H1 (cell line): ENCODE measurements at regions not wholly inside any gene's neighbourhood (a gene's known extent, or its start where the extent isn't known, plus 50 kb on each side); places are given as distances from the start of the nearest gene placed in this dataset.

Experiments
- CTCF ChIA-PET: fragments of 300-600 bp; sonication (Branson Sonifier 250); formaldehyde crosslinking; loops from one replicate; lab custom pipeline; 2021; ENCODE audit not compliant: partially characterized antibody; lab: Charles Lee
- POLR2A ChIA-PET: fragments of 300-600 bp; sonication (Branson Sonifier 250); formaldehyde crosslinking; loops from one replicate; lab custom pipeline; 2021; ENCODE audit warnings: inconsistent platforms; ENCODE audit not compliant: partially characterized antibody; lab: Charles Lee
- DNase-seq, 2 experiments: peaks; one replicate each; pipeline versions ENCODE4 v3.0.0 to v3.0.0-alpha.2; 2010 to 2022; ENCODE audit warnings: low spot score in 2 of 2, low read depth in 1 of 2, mixed read lengths in 1 of 2
- FAIRE-seq: peaks from 2 replicates; lab custom pipeline; 2011; peaks lifted over from hg19 to GRCh38; lab: Jason Lieb, UNC
- H2AFZ ChIP-seq: 2 replicates; pipeline ENCODE4 v1.8.1; 2012; ENCODE audit warnings: low read length, inconsistent platforms
- H2AK5ac ChIP-seq: 2 replicates; pipeline ENCODE4 v1.6.1; 2013; ENCODE audit warnings: low read depth, low read length
- H2BK120ac ChIP-seq: replicated peaks from 2 replicates; pipeline ENCODE3; 2013; ENCODE audit warnings: low read depth, low read length, inconsistent platforms
- H2BK12ac ChIP-seq: 2 replicates; pipeline ENCODE4 v1.6.1; 2013; ENCODE audit warnings: low read depth, low read length
- H2BK15ac ChIP-seq: 2 replicates; pipeline ENCODE4 v1.6.1; 2013; ENCODE audit warnings: low read length
- H2BK20ac ChIP-seq: 2 replicates; pipeline ENCODE4 v1.6.1; 2013; ENCODE audit warnings: low read length
- H2BK5ac ChIP-seq: 2 replicates; pipeline ENCODE4 v1.6.1; 2013; ENCODE audit warnings: low read depth, low read length
- H3K14ac ChIP-seq: 2 replicates; pipeline ENCODE4 v1.6.1; 2013; ENCODE audit warnings: inconsistent platforms; ENCODE audit not compliant: insufficient read length
- H3K18ac ChIP-seq: 2 replicates; pipeline ENCODE4 v1.6.1; 2013; ENCODE audit warnings: low read length; ENCODE audit errors: extremely low read depth
- H3K23ac ChIP-seq: 2 replicates; pipeline ENCODE4 v1.6.1; 2013; ENCODE audit warnings: inconsistent platforms; ENCODE audit not compliant: insufficient read length
- H3K23me2 ChIP-seq: 2 replicates; pipeline ENCODE4 v1.6.1; 2013; ENCODE audit warnings: low read depth, low read length
- H3K27ac ChIP-seq: 2 replicates; pipeline ENCODE4 v1.6.1; 2011; ENCODE audit warnings: low read depth, low read length, inconsistent platforms
- H3K27me3 ChIP-seq, 4 experiments: replicated peaks in 1 of 4; 1 replicate in 1 of 4; 2 replicates in 3 of 4; pipeline versions ENCODE4 v1.6.1 to v1.8.1; 2011 to 2013; ENCODE audit warnings: low read length in 3 of 4, mild to moderate bottlenecking in 3 of 4, inconsistent platforms in 2 of 4, mixed read lengths in 2 of 4, moderate library complexity in 1 of 4; ENCODE audit not compliant: control insufficient read depth in 3 of 4, insufficient read depth in 3 of 4; ENCODE audit errors: extremely low read depth in 1 of 4
- H3K36me3 ChIP-seq, 4 experiments: 2 replicates each; pipeline versions ENCODE4 v1.6.1 to v1.8.1; 2011 to 2013; ENCODE audit warnings: mild to moderate bottlenecking in 4 of 4, low read length in 3 of 4, moderate library complexity in 2 of 4, control low read depth in 1 of 4, inconsistent platforms in 1 of 4; ENCODE audit not compliant: insufficient read depth in 4 of 4, control insufficient read depth in 2 of 4
- H3K4ac ChIP-seq: replicated peaks from 2 replicates; pipeline ENCODE3; 2013; ENCODE audit warnings: low read length, low read depth, mixed read lengths, inconsistent platforms; ENCODE audit not compliant: insufficient read length
- H3K4me1 ChIP-seq, 4 experiments: replicated peaks in 1 of 4; 1 replicate in 1 of 4; 2 replicates in 3 of 4; pipeline versions ENCODE4 v1.6.1 to v1.8.1; 2011 to 2013; ENCODE audit warnings: low read length in 3 of 4, inconsistent platforms in 2 of 4, mixed read lengths in 1 of 4; ENCODE audit not compliant: insufficient read depth in 4 of 4, control insufficient read depth in 3 of 4
- H3K4me2 ChIP-seq, 2 experiments: 2 replicates each; pipeline versions ENCODE4 v1.6.1 to v1.8.1; 2011 to 2013; ENCODE audit warnings: low read depth in 2 of 2, low read length in 2 of 2, control low read depth in 1 of 2, inconsistent platforms in 1 of 2, mild to moderate bottlenecking in 1 of 2; ENCODE audit not compliant: insufficient read depth in 1 of 2
- H3K4me3 ChIP-seq, 4 experiments: fragments of 200-600, 300-600 bp in 1 of 4; sonication (generic), shearing (Covaris generic), sonication (Bioruptor Twin) in 1 of 4; 2 replicates each; pipeline versions ENCODE4 v1.5.1 to v1.8.1; 2011 to 2016; ENCODE audit warnings: low read length in 4 of 4, low read depth in 3 of 4, control low read depth in 2 of 4, inconsistent platforms in 2 of 4, mild to moderate bottlenecking in 2 of 4, mixed read lengths in 1 of 4, moderate library complexity in 1 of 4; ENCODE audit not compliant: insufficient read depth in 2 of 4; ENCODE audit errors: extremely low read depth in 1 of 4
- H3K56ac ChIP-seq: replicated peaks from 2 replicates; pipeline ENCODE3; 2013; ENCODE audit warnings: low read depth, mild to moderate bottlenecking, mixed read lengths, low read length, inconsistent platforms; ENCODE audit not compliant: insufficient read length
- H3K79me1 ChIP-seq: 2 replicates; pipeline ENCODE4 v1.6.1; 2013; ENCODE audit warnings: low read depth, low read length, control low read depth
- H3K79me2 ChIP-seq, 2 experiments: 2 replicates each; pipeline versions ENCODE4 v1.6.1 to v1.8.1; 2012 to 2013; ENCODE audit warnings: low read length in 2 of 2, mild to moderate bottlenecking in 2 of 2, inconsistent platforms in 1 of 2; ENCODE audit not compliant: insufficient read depth in 2 of 2, control insufficient read depth in 1 of 2
- H3K9ac ChIP-seq, 4 experiments: replicated peaks in 1 of 4; 1 replicate in 1 of 4; 2 replicates in 3 of 4; pipeline versions ENCODE4 v1.6.1 to v1.8.1; 2011 to 2013; ENCODE audit warnings: low read depth in 3 of 4, low read length in 3 of 4, control low read depth in 2 of 4, mild to moderate bottlenecking in 2 of 4, moderate library complexity in 2 of 4, inconsistent platforms in 1 of 4; ENCODE audit errors: extremely low read depth in 1 of 4
- H3K9me3 ChIP-seq, 2 experiments: 2 replicates each; pipeline versions ENCODE4 v1.6.1 to v1.8.1; 2012 to 2013; ENCODE audit warnings: mild to moderate bottlenecking in 2 of 2, moderate library complexity in 2 of 2, control low read depth in 1 of 2, inconsistent platforms in 1 of 2, low read depth in 1 of 2, low read length in 1 of 2, mixed read lengths in 1 of 2; ENCODE audit not compliant: insufficient read depth in 2 of 2
- H4K20me1 ChIP-seq, 2 experiments: replicated peaks in 1 of 2; 2 replicates each; pipeline versions ENCODE3 to v1.8.1; 2011 to 2013; ENCODE audit warnings: inconsistent platforms in 2 of 2, low read length in 2 of 2, mild to moderate bottlenecking in 1 of 2; ENCODE audit not compliant: insufficient read depth in 2 of 2, control insufficient read depth in 1 of 2
- H4K5ac ChIP-seq: 2 replicates; pipeline ENCODE4 v1.6.1; 2013; ENCODE audit warnings: low read length, low read depth, mixed read lengths, inconsistent platforms; ENCODE audit not compliant: insufficient read length
- H4K8ac ChIP-seq: 2 replicates; pipeline ENCODE4 v1.8.0; 2013; ENCODE audit warnings: mild to moderate bottlenecking, moderate library complexity, low read length, inconsistent platforms; ENCODE audit not compliant: insufficient read depth; ENCODE audit errors: extremely low read depth
- H4K91ac ChIP-seq: replicated peaks from 2 replicates; pipeline ENCODE3; 2013; ENCODE audit warnings: low read length, mixed read lengths, inconsistent platforms; ENCODE audit not compliant: insufficient read length
- ASH2L ChIP-seq: fragments of 200-600, 300-600 bp; sonication (generic); IDR thresholded peaks from one replicate; pipeline ENCODE4 v1.7.1; 2017; ENCODE audit warnings: low read length
- CBX5 ChIP-seq: fragments of 300-800, 300-1000 bp; sonication (generic); IDR thresholded peaks from 2 replicates; pipeline ENCODE4 v1.7.1; 2016; ENCODE audit warnings: antibody characterized with exemption, low read length, low read depth
- CBX8 ChIP-seq: fragments of 300-800, 300-1000 bp; sonication (generic); IDR thresholded peaks from 2 replicates; pipeline ENCODE4 v1.7.1; 2016; ENCODE audit warnings: low read depth, low read length, borderline replicate concordance
- EP300 ChIP-seq, 2 experiments: IDR thresholded peaks; 1 replicate in 1 of 2; 2 replicates in 1 of 2; pipeline ENCODE4 v1.6.1; 2011 to 2012; ENCODE audit warnings: low read depth in 2 of 2, low read length in 2 of 2, mild to moderate bottlenecking in 2 of 2, borderline replicate concordance in 1 of 2, inconsistent platforms in 1 of 2, moderate library complexity in 1 of 2
- NRF1 ChIP-seq: IDR thresholded peaks from 2 replicates; pipeline ENCODE4 v1.6.1; 2011; ENCODE audit warnings: mild to moderate bottlenecking, low read depth, low read length, improper control_type of control experiment
- PHF8 ChIP-seq: fragments of 200-600 bp; sonication (generic); conservative IDR thresholded peaks from 2 replicates; pipeline ENCODE4 v1.7.1; 2012; ENCODE audit warnings: low read depth, mild to moderate bottlenecking, inconsistent platforms, low read length, moderate library complexity
- POLR2AphosphoS5 ChIP-seq: IDR thresholded peaks from 2 replicates; pipeline ENCODE4 v1.6.1; 2011; ENCODE audit warnings: low read depth, low read length
- RAD21 ChIP-seq, 2 experiments: IDR thresholded peaks in 1 of 2; conservative IDR thresholded peaks in 1 of 2; 2 replicates each; pipeline ENCODE4 v1.6.1; 2011; ENCODE audit warnings: low read depth in 2 of 2, low read length in 2 of 2, improper control_type of control experiment in 1 of 2, inconsistent platforms in 1 of 2, mild to moderate bottlenecking in 1 of 2, moderate library complexity in 1 of 2
- RBBP5 ChIP-seq: IDR thresholded peaks from 2 replicates; pipeline ENCODE4 v1.7.1; 2012; ENCODE audit warnings: low read depth, mild to moderate bottlenecking, inconsistent platforms, low read length, moderate library complexity, borderline replicate concordance
- SRF ChIP-seq: IDR thresholded peaks from 2 replicates; pipeline ENCODE4 v1.6.1; 2011; ENCODE audit warnings: mild to moderate bottlenecking, low read depth, low read length, moderate library complexity
- WGBS, 2 experiments: shearing (Covaris generic) in 1 of 2; methylation state at CpG; one replicate each; pipeline versions ENCODE4 v1.1.6 to v1.1.7; 2013 to 2015; ENCODE audit warnings: low lambda C conversion rate in 2 of 2, mixed read lengths in 2 of 2, inconsistent platforms in 1 of 2, low coverage in 1 of 2, missing lambda C conversion rate in 1 of 2; ENCODE audit not compliant: insufficient replicate concordance in 2 of 2, insufficient coverage in 1 of 2, insufficient read length in 1 of 2; ENCODE audit errors: extremely low coverage in 1 of 2, missing lambda C conversion rate in 1 of 2; 5-methylcytosine and 5-hydroxymethylcytosine counted together
- TF ChIP-seq, protein P1 (sequence below): IDR thresholded peaks from 2 replicates; pipeline ENCODE4 v1.6.1; 2012; ENCODE audit warnings: inconsistent platforms

- WGBS, 2 experiments, result 86% methylated on average over 2 of the region's 2 CpGs; no CpG with 5 or more reads in 1 of the 2 experiments
- H2AK5ac ChIP-seq, result no peak overlapping the region
- ChIA-PET CTCF (no interaction called here), POLR2A (no interaction called here)
- no peaks in the 10 kb centered on the region for H3K23me2 ChIP-seq
- H3K23ac ChIP-seq, result no peak overlapping the region
- no peak overlapping the region for H2AFZ ChIP-seq
- no peak overlapping the region for H3K4ac ChIP-seq
- no peaks in the 10 kb centered on the region for H3K9me3 ChIP-seq
- DNase-seq (no peak), FAIRE-seq (no peak)
- no peak overlapping the region for H3K18ac ChIP-seq
- no peak overlapping the region for H3K4me2 ChIP-seq
- no peak for TF ChIP-seq CBX5
- no peak for TF ChIP-seq CBX8
- no peak for TF ChIP-seq SRF
- no peak for TF ChIP-seq NRF1
- no peak for TF ChIP-seq PHF8
- TF ChIP-seq POLR2AphosphoS5, result no peak
- no peak for TF ChIP-seq RAD21 (IDR thresholded peaks at IDR 0.05 in 1 of 2, conservative IDR thresholded peaks at IDR 0.05 in 1 of 2; ENCODE audit: low read depth in 2 of 2, low read length in 2 of 2)
- no peak for TF ChIP-seq RBBP5
- no peak for TF ChIP-seq ASH2L
- no peak for TF ChIP-seq EP300 (IDR thresholded peaks at IDR 0.05; ENCODE audit: borderline replicate concordance in 1 of 2, low read depth in 2 of 2, low read length in 2 of 2)
- TF ChIP-seq, protein P1, sequence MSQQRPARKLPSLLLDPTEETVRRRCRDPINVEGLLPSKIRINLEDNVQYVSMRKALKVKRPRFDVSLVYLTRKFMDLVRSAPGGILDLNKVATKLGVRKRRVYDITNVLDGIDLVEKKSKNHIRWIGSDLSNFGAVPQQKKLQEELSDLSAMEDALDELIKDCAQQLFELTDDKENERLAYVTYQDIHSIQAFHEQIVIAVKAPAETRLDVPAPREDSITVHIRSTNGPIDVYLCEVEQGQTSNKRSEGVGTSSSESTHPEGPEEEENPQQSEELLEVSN, result no peak
- no peak overlapping the region for H4K91ac ChIP-seq
- no peaks in the 10 kb centered on the region for H4K20me1 ChIP-seq
- no peaks in the 10 kb centered on the region for H3K27me3 ChIP-seq
- no peak overlapping the region for H2BK15ac ChIP-seq
- no peaks in the 10 kb centered on the region for H3K79me2 ChIP-seq
- no peak overlapping the region for H3K9ac ChIP-seq
- no peak overlapping the region for H3K14ac ChIP-seq
- H2BK120ac ChIP-seq, result no peak overlapping the region
- H2BK20ac ChIP-seq, result no peak overlapping the region
- no peak overlapping the region for H2BK5ac ChIP-seq
- no peak overlapping the region for H4K5ac ChIP-seq
- H3K79me1 ChIP-seq, result no peaks in the 10 kb centered on the region
- H3K36me3 ChIP-seq, result no peaks in the 10 kb centered on the region
- H4K8ac ChIP-seq, result no peak overlapping the region
- H3K4me3 ChIP-seq, result no peak overlapping the region
- no peak overlapping the region for H3K27ac ChIP-seq
- no peak overlapping the region for H2BK12ac ChIP-seq
- no peak overlapping the region for H3K56ac ChIP-seq
- peaks cover 0 to 4% (median 0%) of the 10 kb centered on the region in 4 experiments; a peak in 1 of 7 replicates for H3K4me1 ChIP-seq
Observed at GRCh38 chr1:193749868-193750267, 563.5 kb upstream of the B3GALT2 start.
